NB4 (cell line): ENCODE measurements at regions not wholly inside any gene's neighbourhood (a gene's known extent, or its start where the extent isn't known, plus 50 kb on each side); places are given as distances from the start of the nearest gene placed in this dataset.
"Not testable (repeated sequence)": the region's sequence is repeated elsewhere in the genome, so short reads cannot be mapped to it uniquely, and the experiment has no call there.

ENCODE experiments used
- DNase-seq: peaks from one replicate; pipeline ENCODE4 v3.0.0; 2010; ENCODE audit warnings: low read depth
- H3K4me3 ChIP-seq: one replicate; pipeline ENCODE4 v1.5.1; 2011; ENCODE audit warnings: mild to moderate bottlenecking, low read depth, low read length, moderate library complexity
- CTCF ChIP-seq: IDR thresholded peaks from one replicate; pipeline ENCODE4 v1.5.1; 2012; ENCODE audit warnings: low read depth, low read length
- MAX ChIP-seq: IDR thresholded peaks from 2 replicates; pipeline ENCODE4 v1.6.1; 2011; ENCODE audit warnings: low read depth, low read length
- MYC ChIP-seq: IDR thresholded peaks from 2 replicates; pipeline ENCODE4 v1.6.1; 2011; ENCODE audit warnings: low read depth, low read length
- POLR2A ChIP-seq: IDR thresholded peaks from 2 replicates; pipeline ENCODE4 v1.6.1; 2011; ENCODE audit warnings: mild to moderate bottlenecking; ENCODE audit not compliant: insufficient read length; ENCODE audit errors: extremely low read depth

- no peak for DNase-seq
- H3K4me3 ChIP-seq, result no peak overlapping the region
- TF ChIP-seq MAX (no peak), CTCF (no peak), POLR2A (no peak), MYC (no peak)
Measured at GRCh38 chr12:23236066-23236780, 611.3 kb downstream of the ETNK1 start.

GRCh38 chr12:23236811-23237210, 611.8 kb downstream of the ETNK1 start:
- no peak for TF ChIP-seq MAX
- TF ChIP-seq MYC, result no peak
- no peak for TF ChIP-seq CTCF
- TF ChIP-seq POLR2A, result no peak
- no peak for DNase-seq
- no peak overlapping the region for H3K4me3 ChIP-seq

- DNase-seq, result no peak
- H3K4me3 ChIP-seq, result no peak overlapping the region
- TF ChIP-seq POLR2A, result no peak
Measured at GRCh38 chr12:23238190-23238589, 613.2 kb downstream of the ETNK1 start.

GRCh38 chr12:23238957-23239356, 614.0 kb downstream of the ETNK1 start:
- DNase-seq, result no peak
- no peak for TF ChIP-seq CTCF
- no peak for TF ChIP-seq MYC
- TF ChIP-seq MAX, result no peak
- no peak for TF ChIP-seq POLR2A
- H3K4me3 ChIP-seq, result no peak overlapping the region

GRCh38 chr12:23245186-23245585, 620.2 kb downstream of the ETNK1 start:
- DNase-seq, result no peak
- TF ChIP-seq POLR2A (no peak), MAX (no peak), CTCF (no peak), MYC (no peak)
- no peak overlapping the region for H3K4me3 ChIP-seq

- no peak overlapping the region for H3K4me3 ChIP-seq
- peak; percentile 15 for DNase-seq
- TF ChIP-seq MAX (no peak), CTCF (no peak)
Measured at GRCh38 chr12:23253191-23253590, 628.2 kb downstream of the ETNK1 start.

- DNase-seq, H3K4me3 ChIP-seq: not testable (repeated sequence)
Measured at GRCh38 chr12:23253910-23254309, 628.9 kb downstream of the ETNK1 start.
